ENCODE measurements at regions not wholly inside any gene's neighbourhood (a gene's known extent, or its start where the extent isn't known, plus 50 kb on each side); places are given as distances from the start of the nearest gene placed in this dataset.
A peak's percentile ranks its signal among the peaks of the same experiment; 100 is the strongest.

DNA sequence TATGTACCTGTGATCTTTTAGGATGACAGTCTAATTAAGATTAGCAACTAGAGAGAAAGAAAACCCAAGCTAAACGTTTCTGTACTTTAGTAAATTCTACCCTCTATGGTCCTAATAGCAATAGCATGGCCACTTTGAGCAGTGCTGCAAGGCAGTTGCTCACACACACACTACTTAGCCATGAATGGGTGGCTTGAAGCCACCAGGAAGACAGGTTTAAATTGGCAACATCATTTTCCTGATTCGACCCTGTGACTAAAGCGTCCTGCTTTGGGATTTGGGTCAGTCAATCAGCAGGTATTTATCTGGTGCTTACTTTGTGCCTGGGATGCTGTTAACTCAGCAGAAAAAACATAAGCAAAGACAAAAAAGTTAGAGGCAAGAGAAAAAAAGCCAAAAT, 150.6 kb downstream of the ARRDC3 start:
- peaks cover 0 to 16% (median 6%) of the 10 kb centered on the region in 9 donors for H3K4me1 ChIP-seq
- H3K27ac ChIP-seq: no peak overlapping the region
- H3K4me3 ChIP-seq: no peak overlapping the region
- 45 to 46% methylated on average over 3 of the region's 3 CpGs for WGBS, 2 donors
- no peak for TF ChIP-seq CTCF (IDR thresholded peaks at IDR 0.05)
- no peaks in the 10 kb centered on the region for H3K36me3 ChIP-seq
- ATAC-seq (no peak), DNase-seq (no peak)
- intact Hi-C loops (cut with DNase I): no loop called here
- H3K9me3 ChIP-seq: peaks cover 0 to 13% (median 0%) of the 10 kb centered on the region in 11 donors
- no peaks in the 10 kb centered on the region for H3K27me3 ChIP-seq

DNA sequence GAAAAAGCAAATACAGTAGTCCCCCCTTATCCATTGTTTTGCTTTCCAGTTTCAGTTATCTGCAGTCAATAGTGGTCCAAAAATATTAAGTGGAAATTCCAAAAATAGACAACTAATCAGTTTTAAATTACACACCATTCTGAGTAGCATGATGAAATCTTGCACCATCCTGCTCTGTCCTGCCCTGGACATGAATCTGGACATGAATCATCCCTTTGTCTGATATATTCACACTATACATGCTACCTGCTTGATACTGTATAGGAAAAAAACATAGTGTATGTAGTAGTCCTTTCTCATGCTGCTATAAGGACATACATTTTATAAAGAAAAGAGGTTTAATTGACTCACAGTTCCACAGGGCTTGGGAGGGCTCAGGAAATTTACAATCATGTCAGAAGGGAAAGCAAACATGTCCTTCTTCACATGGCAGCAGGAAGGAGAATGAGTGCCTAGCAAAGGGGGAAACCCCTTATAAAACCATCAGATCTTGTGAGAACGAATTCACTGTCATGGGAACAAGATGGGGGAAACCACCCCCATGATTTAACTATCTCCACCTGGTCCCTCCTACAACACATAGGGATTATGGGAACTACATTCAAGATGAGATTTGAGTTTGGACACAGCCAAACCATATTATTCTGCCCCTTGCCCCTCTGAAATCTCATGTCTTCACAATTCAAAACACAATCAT, 153.9 kb downstream of the ARRDC3 start:
- no peak for ATAC-seq
- WGBS, 2 donors: 95 to 96% methylated on average over 1 of the region's 1 CpG
- intact Hi-C loops (cut with DNase I): loop anchor here in 7 of 10 donors (5.0 to 10.0 kb wide), 7 partner anchors 53 to 364 kb away; partner anchors contain the start of gene ARRDC3 (in 4 of the 7)

GRCh38 chr5:91228188-91228587, 154.9 kb downstream of the ARRDC3 start:
- Histone ChIP-seq H3K4me1 (peaks cover 0 to 14% (median 0%) of the 10 kb centered on the region in 9 donors), H3K27me3 (no peaks in the 10 kb centered on the region), H3K36me3 (no peaks in the 10 kb centered on the region), H3K27ac (no peak overlapping the region), H3K9me3 (peaks cover 0 to 13% (median 0%) of the 10 kb centered on the region in 11 donors), H3K4me3 (no peak overlapping the region)
- no peak for TF ChIP-seq CTCF (IDR thresholded peaks at IDR 0.05)
- intact Hi-C loops (cut with DNase I): loop anchor here in 7 of 10 donors (5.0 to 10.0 kb wide), 7 partner anchors 54 to 363 kb away; partner anchors contain the start of gene ARRDC3 (in 4 of the 7)
- WGBS, 2 donors: 87 to 92% methylated on average over 1 of the region's 1 CpG
- DNase-seq: no peak
- no peak for ATAC-seq

More for the DNA sequence above, 153.9 kb downstream of the ARRDC3 start:
- DNase-seq: no peak
- Histone ChIP-seq H3K27me3 (no peaks in the 10 kb centered on the region), H3K9me3 (peaks cover 0 to 13% (median 0%) of the 10 kb centered on the region in 11 donors), H3K36me3 (no peaks in the 10 kb centered on the region), H3K4me1 (peaks cover 0 to 14% (median 0%) of the 10 kb centered on the region in 9 donors), H3K4me3 (no peak overlapping the region), H3K27ac (no peak overlapping the region)
- no peak for TF ChIP-seq CTCF (IDR thresholded peaks at IDR 0.05)

DNA sequence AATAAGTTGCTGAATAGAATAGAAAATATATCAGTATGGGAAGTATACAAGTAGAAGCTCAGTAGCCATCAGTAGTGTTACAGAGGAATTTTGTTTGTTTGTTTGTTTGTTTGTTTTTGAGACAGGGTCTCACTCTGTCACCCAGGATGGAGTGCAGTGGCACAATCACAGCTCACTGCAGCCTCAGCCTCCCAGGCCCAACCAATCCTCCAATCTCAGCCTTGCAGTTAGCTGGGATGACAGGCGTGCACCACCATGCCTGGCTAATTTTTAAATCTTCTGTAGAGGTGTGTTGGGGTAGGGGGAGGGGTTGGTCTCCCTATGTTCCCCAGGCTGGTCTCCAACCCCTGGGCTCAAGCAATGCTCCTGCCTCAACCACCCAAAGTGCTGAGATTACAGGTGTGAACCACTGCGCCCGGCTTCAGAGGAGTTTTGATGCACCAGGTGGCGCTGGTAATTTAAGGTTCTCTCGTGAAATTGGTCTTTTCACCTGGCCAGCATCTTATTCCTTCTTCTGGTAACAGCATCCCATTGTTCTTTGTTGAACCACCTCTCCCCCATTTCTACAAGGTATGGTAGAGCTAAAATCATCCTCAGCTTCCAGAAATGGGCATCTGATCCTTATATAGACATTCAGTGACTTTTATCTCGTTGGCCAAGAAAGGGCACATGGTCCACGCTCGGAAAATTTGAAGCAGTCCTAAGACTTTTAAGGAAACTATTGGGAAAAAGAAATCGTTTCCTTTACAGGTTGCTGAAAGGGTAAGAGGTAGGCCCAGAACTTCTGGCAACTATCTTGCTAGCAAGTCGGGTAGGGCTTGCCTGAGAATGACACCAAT, 157.1 kb downstream of the ARRDC3 start:
- TF ChIP-seq CTCF (IDR thresholded peaks at IDR 0.05): peak in 8 of 9 donors; percentile 9 to 54 (median 38)
- ATAC-seq: peak in 3 of 8 donors; percentile 16 to 46 (median 26)
- intact Hi-C loops (cut with DNase I): loop anchor here in 8 of 10 donors (2.0 to 10.0 kb wide), 8 partner anchors 56 to 361 kb away; partner anchors contain the start of gene ARRDC3 (in 4 of the 8)
- WGBS, 2 donors: 79 to 81% methylated on average over 10 of the region's 10 CpGs
- Histone ChIP-seq H3K27me3 (no peaks in the 10 kb centered on the region), H3K9me3 (peaks cover 0 to 13% (median 0%) of the 10 kb centered on the region in 11 donors), H3K36me3 (no peaks in the 10 kb centered on the region), H3K4me1 (peaks cover 0 to 7% (median 0%) of the 10 kb centered on the region in 9 donors), H3K27ac (no peak overlapping the region), H3K4me3 (no peak overlapping the region)
- DNase-seq: no peak

All from heart right ventricle (tissue), 16 donors.